ENCODE measurements at regions not wholly inside any gene's neighbourhood (a gene's known extent, or its start where the extent isn't known, plus 50 kb on each side); places are given as distances from the start of the nearest gene placed in this dataset.
A peak's percentile ranks its signal among the peaks of the same experiment; 100 is the strongest.

- H3K27ac ChIP-seq = peak overlapping the region in 1 of 5 donors; percentile 44
- intact Hi-C loops (cut with DNase I) = no loop called here
- TF ChIP-seq POLR2A (IDR thresholded peaks at IDR 0.05) (no peak), CTCF (IDR thresholded peaks at IDR 0.05) (no peak)
- no peak for DNase-seq
- WGBS, 4 donors = 77 to 90% (median 84%) methylated on average over 4 of the region's 4 CpGs
- H3K4me1 ChIP-seq (replicated peaks in 1 of 2) = peaks cover 29 to 30% of the 10 kb centered on the region in 2 donors
- no peaks in the 10 kb centered on the region for H3K27me3 ChIP-seq
- H3K9me3 ChIP-seq (replicated peaks in 1 of 3) = no peaks in the 10 kb centered on the region
- no peak overlapping the region for H3K4me3 ChIP-seq
- H3K36me3 ChIP-seq (replicated peaks in 1 of 2) = no peaks in the 10 kb centered on the region
Observed at GRCh38 chr20:19816386-19816785, 58.3 kb downstream of the RIN2 start.

GRCh38 chr20:19817017-19817416 lies 59.0 kb downstream of the RIN2 start:
- H3K27me3 ChIP-seq = no peaks in the 10 kb centered on the region
- WGBS, 4 donors = 42 to 80% (median 59%) methylated on average over 5 of the region's 5 CpGs
- H3K27ac ChIP-seq = peak overlapping the region in 1 of 5 donors; percentile 11
- TF ChIP-seq POLR2A (IDR thresholded peaks at IDR 0.05) (no peak), CTCF (IDR thresholded peaks at IDR 0.05) (no peak)
- H3K4me3 ChIP-seq = no peak overlapping the region
- H3K4me1 ChIP-seq (replicated peaks in 1 of 2) = peaks cover 29 to 30% of the 10 kb centered on the region in 2 donors
- intact Hi-C loops (cut with DNase I) = no loop called here
- DNase-seq = peak in 6 of 7 donors; percentile 22 to 67 (median 44)
- no peaks in the 10 kb centered on the region for H3K9me3 ChIP-seq (replicated peaks in 1 of 3)
- no peaks in the 10 kb centered on the region for H3K36me3 ChIP-seq (replicated peaks in 1 of 2)

GRCh38 chr20:19819149-19819548 lies 61.1 kb downstream of the RIN2 start:
- no peaks in the 10 kb centered on the region for H3K9me3 ChIP-seq (replicated peaks in 1 of 3)
- H3K36me3 ChIP-seq (replicated peaks in 1 of 2) = no peaks in the 10 kb centered on the region
- no peak for TF ChIP-seq CTCF (IDR thresholded peaks at IDR 0.05)
- no peak for TF ChIP-seq POLR2A (IDR thresholded peaks at IDR 0.05)
- H3K27me3 ChIP-seq = no peaks in the 10 kb centered on the region
- no peak for DNase-seq
- H3K4me1 ChIP-seq (replicated peaks in 1 of 2) = peaks cover 18 to 23% of the 10 kb centered on the region in 2 donors
- WGBS, 4 donors = 84 to 100% (median 95%) methylated on average over 1 of the region's 1 CpG
- no peak overlapping the region for H3K27ac ChIP-seq
- intact Hi-C loops (cut with DNase I) = no loop called here
- no peak overlapping the region for H3K4me3 ChIP-seq

- 84 to 93% (median 91%) methylated on average over 4 of the region's 4 CpGs for WGBS, 4 donors
- Histone ChIP-seq H3K4me3 (no peak overlapping the region), H3K36me3 (replicated peaks in 1 of 2) (no peaks in the 10 kb centered on the region), H3K4me1 (replicated peaks in 1 of 2) (peaks cover 8% of the 10 kb centered on the region in 2 donors), H3K27ac (no peak overlapping the region), H3K9me3 (replicated peaks in 1 of 3) (no peaks in the 10 kb centered on the region), H3K27me3 (no peaks in the 10 kb centered on the region)
- intact Hi-C loops (cut with DNase I) = no loop called here
- DNase-seq = no peak
- TF ChIP-seq CTCF (IDR thresholded peaks at IDR 0.05) = no peak
- TF ChIP-seq POLR2A (IDR thresholded peaks at IDR 0.05) = no peak
Observed at GRCh38 chr20:19820555-19821211, 62.6 kb downstream of the RIN2 start.

Data from adrenal gland (tissue), 9 donors.